Activated CD8-positive, alpha-beta T cell treated with anti-CD3 and anti-CD28 coated beads for 36 hours (primary cell): ENCODE measurements at regions not wholly inside any gene's neighbourhood (a gene's known extent, or its start where the extent isn't known, plus 50 kb on each side); places are given as distances from the start of the nearest gene placed in this dataset.

Experiments used
- ATAC-seq: fragments of 200-7000 bp; cut with Tn5 transposase; one replicate; pipeline ENCODE4 v1.10.0; 2021; ENCODE audit warnings: mild to moderate bottlenecking, moderate library complexity
- CTCF ChIA-PET: fragments of 350-600 bp; sonication (Branson Sonifier 250); formaldehyde crosslinking; loops from one replicate; lab custom pipeline; 2021; ENCODE audit warnings: antibody characterized with exemption; lab: Charles Lee
- POLR2A ChIA-PET: fragments of 350-600 bp; sonication (Branson Sonifier 250); formaldehyde crosslinking; loops from one replicate; lab custom pipeline; 2021; ENCODE audit warnings: antibody characterized with exemption; lab: Charles Lee
- DNase-seq: peaks from one replicate; pipeline ENCODE4 v3.0.0-alpha.2; 2020
- H3K27ac Mint-ChIP-seq: one replicate; pipeline ENCODE4 v1.8.0; 2021; ENCODE audit warnings: mild to moderate bottlenecking, mixed read lengths
- H3K27me3 Mint-ChIP-seq: one replicate; pipeline ENCODE4 v1.8.0; 2021; ENCODE audit warnings: mixed read lengths
- H3K36me3 Mint-ChIP-seq: one replicate; pipeline ENCODE4 v1.8.0; 2021; ENCODE audit warnings: low read depth, mixed read lengths
- H3K4me1 Mint-ChIP-seq: one replicate; pipeline ENCODE4 v1.8.0; 2021; ENCODE audit warnings: low read depth, mixed read lengths
- H3K4me3 Mint-ChIP-seq: one replicate; pipeline ENCODE4 v1.8.0; 2021; ENCODE audit warnings: mild to moderate bottlenecking, moderate library complexity, mixed read lengths
- H3K9me3 Mint-ChIP-seq: one replicate; pipeline ENCODE4 v1.8.0; 2021; ENCODE audit warnings: mixed read lengths
- intact Hi-C: fragments of 100-400 bp; cut with micrococcal nuclease; formaldehyde crosslinking; loops from one replicate; pipeline ENCODE4 v1.10.0; 2022
- TF ChIP-seq, protein P1 (sequence below): fragments of 200-600 bp; IDR thresholded peaks from one replicate; pipeline ENCODE4 v1.8.0; 2022; ENCODE audit warnings: antibody characterized with exemption, mild to moderate bottlenecking

DNA sequence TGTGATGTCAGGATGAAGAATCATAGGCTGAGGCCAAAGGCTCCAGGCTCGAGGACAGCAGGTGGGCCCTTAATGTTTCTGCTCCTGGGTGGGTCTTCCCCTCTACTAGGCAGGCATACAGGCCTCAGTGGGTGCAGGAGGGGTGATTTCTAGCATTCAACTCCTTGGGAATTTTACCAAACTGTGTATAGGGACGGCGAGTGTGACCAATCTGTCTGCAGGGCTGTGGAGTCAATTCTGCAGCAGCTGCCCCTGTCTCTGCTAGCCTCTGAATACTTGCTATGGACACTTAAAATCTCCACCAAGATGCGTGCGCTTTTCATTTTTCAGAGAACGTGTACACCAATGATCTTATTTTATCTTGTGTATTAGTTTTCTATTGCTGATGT lies 115.5 kb downstream of the WDR11 start:
- intact Hi-C loops, result no loop called here
- no peak for ATAC-seq
- ChIA-PET CTCF (no interaction called here), POLR2A (no interaction called here)
- no peaks in the 10 kb centered on the region for H3K4me1 Mint-ChIP-seq
- H3K4me3 Mint-ChIP-seq, result no peak overlapping the region
- H3K9me3 Mint-ChIP-seq, result peaks cover 3% of the 10 kb centered on the region
- peaks cover 6% of the 10 kb centered on the region for H3K27me3 Mint-ChIP-seq
- peaks cover 2% of the 10 kb centered on the region for H3K36me3 Mint-ChIP-seq
- DNase-seq, result no peak
- no peak overlapping the region for H3K27ac Mint-ChIP-seq
- TF ChIP-seq, protein P1, sequence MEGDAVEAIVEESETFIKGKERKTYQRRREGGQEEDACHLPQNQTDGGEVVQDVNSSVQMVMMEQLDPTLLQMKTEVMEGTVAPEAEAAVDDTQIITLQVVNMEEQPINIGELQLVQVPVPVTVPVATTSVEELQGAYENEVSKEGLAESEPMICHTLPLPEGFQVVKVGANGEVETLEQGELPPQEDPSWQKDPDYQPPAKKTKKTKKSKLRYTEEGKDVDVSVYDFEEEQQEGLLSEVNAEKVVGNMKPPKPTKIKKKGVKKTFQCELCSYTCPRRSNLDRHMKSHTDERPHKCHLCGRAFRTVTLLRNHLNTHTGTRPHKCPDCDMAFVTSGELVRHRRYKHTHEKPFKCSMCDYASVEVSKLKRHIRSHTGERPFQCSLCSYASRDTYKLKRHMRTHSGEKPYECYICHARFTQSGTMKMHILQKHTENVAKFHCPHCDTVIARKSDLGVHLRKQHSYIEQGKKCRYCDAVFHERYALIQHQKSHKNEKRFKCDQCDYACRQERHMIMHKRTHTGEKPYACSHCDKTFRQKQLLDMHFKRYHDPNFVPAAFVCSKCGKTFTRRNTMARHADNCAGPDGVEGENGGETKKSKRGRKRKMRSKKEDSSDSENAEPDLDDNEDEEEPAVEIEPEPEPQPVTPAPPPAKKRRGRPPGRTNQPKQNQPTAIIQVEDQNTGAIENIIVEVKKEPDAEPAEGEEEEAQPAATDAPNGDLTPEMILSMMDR, result no peak

DNA sequence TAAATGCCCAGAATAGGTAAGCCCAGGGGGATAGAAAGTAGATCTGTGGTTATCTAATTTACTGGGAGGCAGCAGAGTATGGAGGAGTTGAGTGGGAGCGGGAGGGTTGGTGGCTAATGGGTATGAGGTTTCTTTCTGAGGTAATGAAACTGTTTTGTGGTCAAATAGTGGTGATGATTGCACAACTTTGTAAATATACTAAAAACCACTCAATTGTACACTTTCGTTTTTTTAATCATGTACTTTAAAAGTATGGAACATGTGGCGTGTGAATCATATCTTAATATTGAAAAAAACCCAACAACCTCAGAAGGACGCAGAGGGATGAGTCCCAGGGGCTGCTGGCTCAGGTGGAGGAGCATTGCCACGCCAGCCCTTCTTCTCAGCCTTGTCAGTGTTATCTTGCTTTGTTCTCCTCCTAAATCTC lies 118.1 kb downstream of the WDR11 start:
- ChIA-PET CTCF (interaction anchor here (1.6 kb wide), 1 partner anchor 20 kb away, joined by 4 read pairs; no protein-coding TSS in a partner anchor), POLR2A (no interaction called here)
- peaks cover 3% of the 10 kb centered on the region for H3K9me3 Mint-ChIP-seq
- no peak for DNase-seq
- H3K27me3 Mint-ChIP-seq, result peaks cover 10% of the 10 kb centered on the region
- H3K4me1 Mint-ChIP-seq, result no peaks in the 10 kb centered on the region
- H3K36me3 Mint-ChIP-seq, result peaks cover 2% of the 10 kb centered on the region
- intact Hi-C loops, result no loop called here
- H3K4me3 Mint-ChIP-seq, result no peak overlapping the region
- ATAC-seq, result no peak
- H3K27ac Mint-ChIP-seq, result no peak overlapping the region
- TF ChIP-seq, protein P1, result no peak

DNA sequence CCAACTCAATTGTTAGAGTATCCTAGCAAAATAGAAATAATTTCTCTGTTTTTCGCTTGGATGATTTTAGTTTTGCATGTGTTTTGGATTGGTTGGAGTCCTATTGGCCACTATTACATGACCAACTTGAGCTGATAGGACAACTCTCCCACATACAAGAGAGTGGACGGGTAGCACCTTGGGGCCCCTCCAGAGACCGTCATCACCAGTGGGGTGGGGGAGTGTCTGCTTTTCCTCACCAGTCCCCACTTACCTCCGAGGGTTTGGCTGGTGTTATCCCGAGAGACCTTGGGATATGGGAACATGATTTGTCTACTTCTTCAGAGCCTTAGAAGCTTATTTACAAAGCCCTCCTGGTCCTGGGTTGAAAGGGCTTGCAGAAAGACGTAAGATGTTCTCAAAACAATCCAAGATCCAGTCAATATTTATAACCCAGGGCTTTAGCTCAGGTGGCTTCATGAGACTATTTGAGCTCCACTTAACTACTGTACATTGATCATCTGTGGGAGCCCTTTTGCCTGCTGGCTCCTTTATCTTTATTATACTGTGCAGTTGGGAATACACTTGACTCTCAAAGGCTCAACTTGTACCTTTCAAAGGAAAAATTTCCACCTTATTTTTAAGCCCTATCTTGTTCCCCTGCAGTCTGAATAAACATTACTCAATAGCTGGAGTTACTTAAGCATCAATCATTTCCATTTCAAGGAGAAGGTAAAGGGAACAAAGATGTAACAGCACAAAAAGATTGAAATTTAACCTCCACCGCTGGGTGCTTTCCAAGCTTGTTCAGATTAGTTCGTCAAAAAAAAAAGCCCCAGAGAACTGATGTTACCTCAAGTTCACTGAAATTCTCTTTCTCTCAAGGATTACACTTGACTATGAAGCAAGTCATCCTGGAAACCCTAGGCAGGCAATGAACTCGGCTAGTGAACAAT lies 119.7 kb downstream of the WDR11 start:
- ChIA-PET CTCF (interaction anchor here (1.6 kb wide), 1 partner anchor 22 kb away, joined by 4 read pairs; no protein-coding TSS in a partner anchor), POLR2A (no interaction called here)
- Mint-ChIP-seq H3K4me3 (no peak overlapping the region), H3K27me3 (peaks cover 17% of the 10 kb centered on the region), H3K36me3 (peaks cover 2% of the 10 kb centered on the region), H3K9me3 (peaks cover 3% of the 10 kb centered on the region), H3K27ac (no peak overlapping the region), H3K4me1 (no peaks in the 10 kb centered on the region)
- ATAC-seq (no peak), DNase-seq (no peak)
- TF ChIP-seq, protein P1, result no peak
- intact Hi-C loops, result no loop called here

DNA sequence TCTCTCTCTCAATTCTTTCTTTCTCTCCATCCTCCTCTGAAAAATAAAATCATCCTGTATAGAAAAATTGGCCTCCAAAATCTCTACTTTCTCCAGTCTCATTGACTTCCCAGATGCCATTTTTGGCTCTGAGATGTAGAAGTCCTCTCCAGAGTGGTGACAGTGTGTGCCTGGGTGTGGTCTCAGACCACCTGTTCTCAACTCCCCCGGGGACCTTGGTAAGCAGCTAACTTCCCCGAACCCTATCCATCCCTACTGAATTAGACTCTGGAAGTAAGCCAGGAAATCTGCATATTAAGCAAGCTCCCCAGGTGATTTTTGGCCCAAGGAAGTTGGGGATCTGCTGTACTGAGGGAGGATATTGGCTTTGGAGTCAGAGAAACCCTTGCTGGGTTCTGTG lies 120.5 kb downstream of the WDR11 start:
- H3K27ac Mint-ChIP-seq, result no peak overlapping the region

More for the DNA sequence above, 120.5 kb downstream of the WDR11 start:
- intact Hi-C loops, result no loop called here
- Mint-ChIP-seq H3K4me3 (no peak overlapping the region), H3K9me3 (peaks cover 3% of the 10 kb centered on the region), H3K36me3 (peaks cover 2% of the 10 kb centered on the region), H3K27me3 (peaks cover 18% of the 10 kb centered on the region), H3K4me1 (no peaks in the 10 kb centered on the region)
- ChIA-PET POLR2A (no interaction called here), CTCF (no interaction called here)
- ATAC-seq (no peak), DNase-seq (no peak)
- TF ChIP-seq, protein P1, result no peak
